ENCODE measurements at regions not wholly inside any gene's neighbourhood (a gene's known extent, or its start where the extent isn't known, plus 50 kb on each side); places are given as distances from the start of the nearest gene placed in this dataset.

DNA sequence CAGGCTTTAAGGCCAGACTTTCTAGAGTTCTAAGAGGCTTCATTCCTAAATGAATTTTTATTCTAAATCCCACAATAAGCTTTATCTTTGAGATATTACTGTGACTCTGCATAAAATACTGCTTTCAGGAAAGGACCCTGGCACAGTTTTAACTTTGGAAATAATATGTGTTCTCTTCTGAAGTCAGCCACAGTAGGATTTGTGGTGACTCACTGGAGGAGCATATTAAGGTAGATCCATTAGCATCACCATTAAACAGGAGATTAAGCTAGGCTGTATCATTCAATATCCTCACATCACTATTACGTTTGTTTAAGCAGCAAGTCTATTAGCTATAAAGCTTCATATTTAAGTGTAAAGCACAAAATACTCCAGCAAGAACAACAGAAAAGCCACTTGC is 186.1 kb upstream of the IZUMO3 start:
- DNase-seq (ENCODE audit: low read depth) = no peak
- TF ChIP-seq CTCF (IDR thresholded peaks at IDR 0.05; ENCODE audit: insufficient read depth, low read length) = no peak
- no peak overlapping the region for H3K4me3 ChIP-seq (ENCODE audit: low read depth, low read length)

DNA sequence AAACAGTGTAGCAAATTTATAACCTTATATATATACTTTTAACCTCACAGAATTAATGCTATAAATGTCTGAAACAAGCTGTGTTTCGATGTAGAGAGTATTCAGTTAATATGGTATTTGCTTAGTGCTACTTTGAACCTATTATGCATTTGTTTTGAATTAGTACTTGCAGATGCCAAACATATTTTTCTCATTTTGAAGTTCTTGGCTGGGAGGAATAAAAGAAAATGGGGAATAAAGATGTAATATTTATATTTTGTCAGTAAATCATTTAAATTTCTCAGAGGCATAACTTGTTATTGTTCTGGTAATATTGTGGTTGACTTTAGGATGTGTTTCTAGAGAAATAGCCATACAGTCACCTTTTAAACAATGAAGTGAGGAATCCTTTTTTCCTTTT is 175.9 kb upstream of the IZUMO3 start:
- TF ChIP-seq CTCF (IDR thresholded peaks at IDR 0.05; ENCODE audit: insufficient read depth, low read length) = no peak
- H3K4me3 ChIP-seq (ENCODE audit: low read depth, low read length) = no peak overlapping the region
- DNase-seq (ENCODE audit: low read depth) = no peak

- no peak overlapping the region for H3K4me3 ChIP-seq (ENCODE audit: low read depth, low read length)
- no peak for TF ChIP-seq CTCF (IDR thresholded peaks at IDR 0.05; ENCODE audit: insufficient read depth, low read length)
- no peak for DNase-seq (ENCODE audit: low read depth)
Observed at GRCh38 chr9:24712206-24712605, 166.5 kb upstream of the IZUMO3 start.

GRCh38 chr9:24708814-24709213 is 163.1 kb upstream of the IZUMO3 start:
- no peak for TF ChIP-seq CTCF (IDR thresholded peaks at IDR 0.05; ENCODE audit: insufficient read depth, low read length)
- no peak for DNase-seq (ENCODE audit: low read depth)
- H3K4me3 ChIP-seq (ENCODE audit: low read depth, low read length) = no peak overlapping the region

GRCh38 chr9:24698881-24699518 is 153.3 kb upstream of the IZUMO3 start:
- H3K4me3 ChIP-seq (ENCODE audit: low read depth, low read length) = no peak overlapping the region
- TF ChIP-seq CTCF (IDR thresholded peaks at IDR 0.05; ENCODE audit: insufficient read depth, low read length) = no peak
- DNase-seq (ENCODE audit: low read depth) = no peak

DNA sequence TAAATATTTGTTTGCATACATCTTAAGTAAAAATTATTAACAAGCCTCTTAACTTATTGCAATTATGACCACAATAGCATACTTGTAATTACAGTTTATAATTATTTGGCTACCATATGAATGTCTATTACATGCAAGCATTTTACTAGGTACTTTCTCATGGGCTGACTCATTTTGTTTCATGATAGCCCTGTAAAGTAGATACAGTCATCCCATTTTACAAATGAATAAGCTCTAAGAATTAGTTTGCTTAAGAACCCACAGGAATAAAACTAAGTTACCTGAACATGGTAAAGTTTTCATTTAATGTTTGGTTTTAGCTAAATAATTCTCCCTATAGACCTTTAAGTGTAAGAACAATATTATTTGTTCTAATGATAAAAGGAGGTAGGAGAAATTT is 126.6 kb upstream of the IZUMO3 start:
- no peak for TF ChIP-seq CTCF (IDR thresholded peaks at IDR 0.05; ENCODE audit: insufficient read depth, low read length)
- no peak overlapping the region for H3K4me3 ChIP-seq (ENCODE audit: low read depth, low read length)
- DNase-seq (ENCODE audit: low read depth) = no peak

- no peak overlapping the region for H3K4me3 ChIP-seq (ENCODE audit: low read depth, low read length)
- DNase-seq (ENCODE audit: low read depth) = no peak
- no peak for TF ChIP-seq CTCF (IDR thresholded peaks at IDR 0.05; ENCODE audit: insufficient read depth, low read length)
Observed at GRCh38 chr9:24657387-24657786, 111.7 kb upstream of the IZUMO3 start.
